ENCODE measurements at regions not wholly inside any gene's neighbourhood (a gene's known extent, or its start where the extent isn't known, plus 50 kb on each side); places are given as distances from the start of the nearest gene placed in this dataset.

DNA sequence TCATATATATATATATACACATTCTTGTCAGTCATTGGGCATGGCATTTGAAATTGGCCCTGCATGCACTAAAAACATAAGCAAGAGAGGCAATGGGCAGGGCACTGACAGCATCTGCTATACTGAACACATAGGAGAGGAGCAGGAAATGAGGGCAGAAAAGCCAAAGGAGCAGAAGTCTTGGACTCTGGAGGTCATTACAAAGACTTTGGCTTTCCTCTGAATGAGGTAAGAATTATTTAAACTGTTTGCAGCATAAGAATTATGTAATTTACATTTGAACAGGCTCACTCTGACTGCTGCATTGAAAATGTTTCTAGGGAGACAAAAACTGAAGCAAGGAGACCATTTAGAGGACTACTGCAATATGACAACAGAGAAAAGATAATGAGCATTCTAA lies 396.5 kb downstream of the PRDM5 start:
- TF ChIP-seq, protein P1, sequence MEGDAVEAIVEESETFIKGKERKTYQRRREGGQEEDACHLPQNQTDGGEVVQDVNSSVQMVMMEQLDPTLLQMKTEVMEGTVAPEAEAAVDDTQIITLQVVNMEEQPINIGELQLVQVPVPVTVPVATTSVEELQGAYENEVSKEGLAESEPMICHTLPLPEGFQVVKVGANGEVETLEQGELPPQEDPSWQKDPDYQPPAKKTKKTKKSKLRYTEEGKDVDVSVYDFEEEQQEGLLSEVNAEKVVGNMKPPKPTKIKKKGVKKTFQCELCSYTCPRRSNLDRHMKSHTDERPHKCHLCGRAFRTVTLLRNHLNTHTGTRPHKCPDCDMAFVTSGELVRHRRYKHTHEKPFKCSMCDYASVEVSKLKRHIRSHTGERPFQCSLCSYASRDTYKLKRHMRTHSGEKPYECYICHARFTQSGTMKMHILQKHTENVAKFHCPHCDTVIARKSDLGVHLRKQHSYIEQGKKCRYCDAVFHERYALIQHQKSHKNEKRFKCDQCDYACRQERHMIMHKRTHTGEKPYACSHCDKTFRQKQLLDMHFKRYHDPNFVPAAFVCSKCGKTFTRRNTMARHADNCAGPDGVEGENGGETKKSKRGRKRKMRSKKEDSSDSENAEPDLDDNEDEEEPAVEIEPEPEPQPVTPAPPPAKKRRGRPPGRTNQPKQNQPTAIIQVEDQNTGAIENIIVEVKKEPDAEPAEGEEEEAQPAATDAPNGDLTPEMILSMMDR (IDR thresholded peaks at IDR 0.05 in 4 of 5, conservative IDR thresholded peaks at IDR 0.05 in 1 of 5) = no peak
- TF ChIP-seq POLR2A (IDR thresholded peaks at IDR 0.05) = no peak
